ENCODE measurements at regions not wholly inside any gene's neighbourhood (a gene's known extent, or its start where the extent isn't known, plus 50 kb on each side); places are given as distances from the start of the nearest gene placed in this dataset.

GRCh38 chr6:87785229-87785862 is 83.3 kb upstream of the AKIRIN2 start (continued):
- TF ChIP-seq HNF1A (IDR thresholded peaks at IDR 0.05; ENCODE audit: low read depth) (no peak), HNF1A (CRISPR knock-in tag; IDR thresholded peaks at IDR 0.05; ENCODE audit: borderline replicate concordance) (0 out of 2 replicates have a peak, but pooled peaks have one; percentile 15), CEBPG (CRISPR knock-in tag; IDR thresholded peaks at IDR 0.05) (no peak), SOX13 (IDR thresholded peaks at IDR 0.05) (peak; percentile 31; the same call in 1 of the 2 replicates), SOX13 (CRISPR knock-in tag; conservative IDR thresholded peaks at IDR 0.05 in 1 of 2, IDR thresholded peaks at IDR 0.05 in 1 of 2) (peak in 1 of 2 experiments; percentile 72; a peak in 2 of 4 replicates)

GRCh38 chr6:87784690-87785089 is 82.7 kb upstream of the AKIRIN2 start:
- ATAC-seq, result peak; percentile 68
- peak; percentile 59 for DNase-seq (ENCODE audit: low spot score)
- no peaks in the 10 kb centered on the region for H3K79me2 ChIP-seq (ENCODE audit: insufficient read depth, low read length)
- ChIA-PET POLR2A (interaction anchor here (0.6 to 3.2 kb wide), 8 partner anchors 8 to 86 kb away, joined by 3 to 23 read pairs (median 4); partner anchors contain the start of gene AKIRIN2), CTCF (ENCODE audit: low intra/inter-chr PET ratio, low total read pairs) (no interaction called here)
- H2AFZ ChIP-seq (ENCODE audit: low read length), result no peak overlapping the region
- FAIRE-seq, result peak; percentile 51
- no peaks in the 10 kb centered on the region for H4K20me1 ChIP-seq (ENCODE audit: insufficient read depth, low read length)
- H3K9me3 ChIP-seq (ENCODE audit: low read length), result no peaks in the 10 kb centered on the region
- intact Hi-C loops (cut with micrococcal nuclease; ENCODE audit: unreplicated experiment) (no loop called here), in situ Hi-C loops (cut with HindIII; ENCODE audit: extremely low pct_ligation_motif_present, low pct_unique_long_range_greater_than_20kb) (no loop called here)
- H3K27me3 ChIP-seq (ENCODE audit: control insufficient read depth in 1 of 2, insufficient read depth in 2 of 2, low read length in 2 of 2), result no peaks in the 10 kb centered on the region
- H3K4me1 ChIP-seq (ENCODE audit: insufficient read depth, low read length), result peaks cover 91% of the 10 kb centered on the region
- peak overlapping the region in 1 of 3 experiments; percentile 30; a peak in 1 of 6 replicates for H3K4me3 ChIP-seq (replicated peaks in 1 of 3; ENCODE audit: insufficient read depth in 1 of 3, low read depth in 2 of 3, low read length in 3 of 3)
- H3K27ac ChIP-seq (ENCODE audit: extremely low read length, insufficient read depth, low read length), result peak overlapping the region; percentile 79
- BruUV-seq (replicated peaks), result no TSS peak
- H3K9ac ChIP-seq (ENCODE audit: insufficient read depth, low read depth, low read length), result peak overlapping the region; percentile 52
- H3K4me2 ChIP-seq (ENCODE audit: low read depth, low read length), result peak overlapping the region; percentile 67
- no peaks in the 10 kb centered on the region for H3K36me3 ChIP-seq (replicated peaks in 1 of 2; ENCODE audit: control insufficient read depth in 1 of 2, insufficient read depth in 2 of 2, low read length in 2 of 2)
- 0% methylated on average over 2 of the region's 2 CpGs for WGBS (ENCODE audit: low lambda C conversion rate)
- TF ChIP-seq FOXP4 (CRISPR knock-in tag; IDR thresholded peaks at IDR 0.05), result peak; percentile 42
- TF ChIP-seq SOX13 (IDR thresholded peaks at IDR 0.05), result no peak
- TF ChIP-seq SOX13 (CRISPR knock-in tag; conservative IDR thresholded peaks at IDR 0.05 in 1 of 2, IDR thresholded peaks at IDR 0.05 in 1 of 2), result peak in 1 of 2 experiments; percentile 58; a peak in 1 of 4 replicates
- no peak for TF ChIP-seq FOXA1 (IDR thresholded peaks at IDR 0.05)
- peak; percentile 51; the same call in 1 of the 2 replicates for TF ChIP-seq FOXA1 (CRISPR knock-in tag; IDR thresholded peaks at IDR 0.05)
- TF ChIP-seq ZBTB3 (CRISPR knock-in tag; IDR thresholded peaks at IDR 0.05; ENCODE audit: borderline replicate concordance, low read depth), result no peak
- TF ChIP-seq ZNF576 (CRISPR knock-in tag; IDR thresholded peaks at IDR 0.05), result no peak
- peak in 1 of 2 experiments; percentile 22; a peak in 1 of 4 replicates for TF ChIP-seq NR2F1 (CRISPR knock-in tag; IDR thresholded peaks at IDR 0.05)
- TF ChIP-seq KMT2B (CRISPR knock-in tag; IDR thresholded peaks at IDR 0.05), result no peak
- TF ChIP-seq MYNN (CRISPR knock-in tag; IDR thresholded peaks at IDR 0.05; ENCODE audit: low read depth), result peak; percentile 93; the same call in 1 of the 2 replicates
- TF ChIP-seq RARA (CRISPR knock-in tag; IDR thresholded peaks at IDR 0.05), result 0 out of 2 replicates have a peak, but pooled peaks have one; percentile 14
- TF ChIP-seq TBX2 (CRISPR knock-in tag; IDR thresholded peaks at IDR 0.05; ENCODE audit: borderline replicate concordance), result peak; percentile 83
- no peak for TF ChIP-seq KLF15 (CRISPR knock-in tag; IDR thresholded peaks at IDR 0.05; ENCODE audit: borderline replicate concordance)
- no peak for TF ChIP-seq SMC3 (IDR thresholded peaks at IDR 0.05; ENCODE audit: low read length)
